Fibroblast of lung (primary cell): ENCODE measurements at regions not wholly inside any gene's neighbourhood (a gene's known extent, or its start where the extent isn't known, plus 50 kb on each side); places are given as distances from the start of the nearest gene placed in this dataset.

Experiments used
- EZH2 ChIP-seq: IDR thresholded peaks from 2 replicates; pipeline ENCODE4 v1.5.1; 2012; ENCODE audit warnings: low read length, control low read depth, mild to moderate bottlenecking; ENCODE audit errors: missing control alignments
- TF ChIP-seq, protein P1 (sequence below), 2 donors: IDR thresholded peaks in 1 of 2; conservative IDR thresholded peaks in 1 of 2; 1 replicate in 1 of 2; 2 replicates in 1 of 2; pipeline ENCODE4 v1.5.1; 2011 to 2012; ENCODE audit warnings: low read length in 2 of 2, control low read depth in 1 of 2, inconsistent platforms in 1 of 2, low read depth in 1 of 2, mild to moderate bottlenecking in 1 of 2

DNA sequence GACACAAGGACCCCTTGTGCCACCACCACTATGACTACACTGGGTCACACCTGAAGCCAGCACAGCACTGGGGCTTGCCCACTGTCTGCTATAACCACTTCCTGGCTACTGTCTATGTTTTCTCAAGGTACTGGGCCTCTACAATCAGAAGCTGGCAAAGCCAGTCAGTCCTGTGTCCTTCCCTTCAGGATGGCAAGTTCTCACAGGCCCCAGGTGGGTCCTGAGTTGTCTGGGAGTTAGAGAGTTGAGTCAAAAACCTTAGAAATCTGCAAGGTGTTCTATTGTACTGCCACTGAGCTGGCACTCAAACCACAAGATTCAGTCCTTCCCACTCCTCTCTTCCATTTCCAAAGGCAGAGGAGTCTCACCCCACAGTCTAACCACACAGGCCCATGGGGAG is 705.5 kb downstream of the IPMK start:
- TF ChIP-seq, protein P1, sequence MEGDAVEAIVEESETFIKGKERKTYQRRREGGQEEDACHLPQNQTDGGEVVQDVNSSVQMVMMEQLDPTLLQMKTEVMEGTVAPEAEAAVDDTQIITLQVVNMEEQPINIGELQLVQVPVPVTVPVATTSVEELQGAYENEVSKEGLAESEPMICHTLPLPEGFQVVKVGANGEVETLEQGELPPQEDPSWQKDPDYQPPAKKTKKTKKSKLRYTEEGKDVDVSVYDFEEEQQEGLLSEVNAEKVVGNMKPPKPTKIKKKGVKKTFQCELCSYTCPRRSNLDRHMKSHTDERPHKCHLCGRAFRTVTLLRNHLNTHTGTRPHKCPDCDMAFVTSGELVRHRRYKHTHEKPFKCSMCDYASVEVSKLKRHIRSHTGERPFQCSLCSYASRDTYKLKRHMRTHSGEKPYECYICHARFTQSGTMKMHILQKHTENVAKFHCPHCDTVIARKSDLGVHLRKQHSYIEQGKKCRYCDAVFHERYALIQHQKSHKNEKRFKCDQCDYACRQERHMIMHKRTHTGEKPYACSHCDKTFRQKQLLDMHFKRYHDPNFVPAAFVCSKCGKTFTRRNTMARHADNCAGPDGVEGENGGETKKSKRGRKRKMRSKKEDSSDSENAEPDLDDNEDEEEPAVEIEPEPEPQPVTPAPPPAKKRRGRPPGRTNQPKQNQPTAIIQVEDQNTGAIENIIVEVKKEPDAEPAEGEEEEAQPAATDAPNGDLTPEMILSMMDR (conservative IDR thresholded peaks at IDR 0.05 in 1 of 2, IDR thresholded peaks at IDR 0.05 in 1 of 2; ENCODE audit: low read depth in 1 of 2, low read length in 2 of 2), result no peak
- no peak for TF ChIP-seq EZH2
